Keratinocyte (primary cell): ENCODE measurements at regions not wholly inside any gene's neighbourhood (a gene's known extent, or its start where the extent isn't known, plus 50 kb on each side); places are given as distances from the start of the nearest gene placed in this dataset.

Source experiments
- DNase-seq: peaks from one replicate; pipeline ENCODE4 v3.0.0-alpha.2; 2011; ENCODE audit warnings: low read depth, missing footprints, low spot score
- FAIRE-seq: peaks from 2 replicates; lab custom pipeline; 2011; peaks lifted over from hg19 to GRCh38; lab: Jason Lieb, UNC
- H2AFZ ChIP-seq: 2 replicates; pipeline ENCODE4 v1.6.0; 2012; ENCODE audit warnings: low read length, control low read depth, inconsistent platforms; ENCODE audit not compliant: control insufficient read depth
- H3K27ac ChIP-seq: 2 replicates; pipeline ENCODE4 v1.5.1; 2011; ENCODE audit warnings: low read length; ENCODE audit not compliant: control insufficient read depth, insufficient read depth
- H3K27me3 ChIP-seq: 3 replicates; pipeline ENCODE4 v1.6.0; 2011; ENCODE audit warnings: low read length; ENCODE audit not compliant: control insufficient read depth, insufficient read depth; ENCODE audit errors: extremely low read depth
- H3K36me3 ChIP-seq, 2 experiments: 2 replicates in 1 of 2; 3 replicates in 1 of 2; pipeline ENCODE4 v1.5.1; 2011; ENCODE audit warnings: low read length in 2 of 2, mild to moderate bottlenecking in 1 of 2; ENCODE audit not compliant: control insufficient read depth in 2 of 2, insufficient read depth in 2 of 2; ENCODE audit errors: extremely low read depth in 1 of 2
- H3K4me1 ChIP-seq: 3 replicates; pipeline ENCODE4 v1.5.1; 2011; ENCODE audit warnings: low read length; ENCODE audit not compliant: control insufficient read depth, insufficient read depth; ENCODE audit errors: extremely low read depth
- H3K4me2 ChIP-seq: 3 replicates; pipeline ENCODE4 v1.6.0; 2011; ENCODE audit warnings: low read depth, low read length; ENCODE audit not compliant: control insufficient read depth, insufficient read depth; ENCODE audit errors: extremely low read depth
- H3K4me3 ChIP-seq, 3 experiments: fragments of 200-600 bp in 1 of 3; sonication (generic) in 1 of 3; 2 replicates in 2 of 3; 3 replicates in 1 of 3; pipeline ENCODE4 v1.5.1; 2011 to 2016; ENCODE audit warnings: low read length in 3 of 3, mild to moderate bottlenecking in 3 of 3, control low read depth in 2 of 3, inconsistent platforms in 1 of 3, low read depth in 1 of 3, mixed read lengths in 1 of 3, mixed run types in 1 of 3, moderate library complexity in 1 of 3; ENCODE audit not compliant: control insufficient read depth in 2 of 3, insufficient read depth in 2 of 3; ENCODE audit errors: extremely low read depth in 1 of 3
- H3K79me2 ChIP-seq: 2 replicates; pipeline ENCODE4 v1.6.0; 2012; ENCODE audit warnings: low read length; ENCODE audit not compliant: control insufficient read depth, insufficient read depth
- H3K9ac ChIP-seq: 3 replicates; pipeline ENCODE4 v1.6.0; 2011; ENCODE audit warnings: low read length; ENCODE audit not compliant: control insufficient read depth, insufficient read depth; ENCODE audit errors: extremely low read depth
- H3K9me1 ChIP-seq: 3 replicates; pipeline ENCODE4 v1.6.0; 2011; ENCODE audit warnings: low read length; ENCODE audit not compliant: control insufficient read depth, insufficient read depth; ENCODE audit errors: extremely low read depth
- H3K9me3 ChIP-seq: 2 replicates; pipeline ENCODE4 v1.5.1; 2012; ENCODE audit warnings: low read depth, low read length; ENCODE audit not compliant: control insufficient read depth
- H4K20me1 ChIP-seq: 3 replicates; pipeline ENCODE4 v1.6.0; 2011; ENCODE audit warnings: low read length; ENCODE audit not compliant: control insufficient read depth, insufficient read depth; ENCODE audit errors: extremely low read depth
- EZH2 ChIP-seq: IDR thresholded peaks from one replicate; pipeline ENCODE4 v1.6.1; 2012; ENCODE audit warnings: inconsistent platforms, mild to moderate bottlenecking, low read length, moderate library complexity
- dilution Hi-C: fragments of 300-500 bp; cut with MboI; formaldehyde crosslinking; loops from one replicate; pipeline ENCODE4 v1.7.0; 2020; ENCODE audit warnings: low sequenced_read_pairs; ENCODE audit not compliant: extremely low pct_ligation_motif_present
- TF ChIP-seq, protein P1 (sequence below), 3 experiments: IDR thresholded peaks in 1 of 3; conservative IDR thresholded peaks in 1 of 3; optimal IDR thresholded peaks in 1 of 3; 2 replicates in 2 of 3; 3 replicates in 1 of 3; pipeline versions ENCODE3 to v1.5.1; 2011; ENCODE audit warnings: low read length in 3 of 3, mild to moderate bottlenecking in 3 of 3, moderate library complexity in 2 of 3, control low read depth in 1 of 3, inconsistent platforms in 1 of 3; ENCODE audit not compliant: insufficient read depth in 2 of 3; ENCODE audit errors: extremely low read depth in 1 of 3

DNA sequence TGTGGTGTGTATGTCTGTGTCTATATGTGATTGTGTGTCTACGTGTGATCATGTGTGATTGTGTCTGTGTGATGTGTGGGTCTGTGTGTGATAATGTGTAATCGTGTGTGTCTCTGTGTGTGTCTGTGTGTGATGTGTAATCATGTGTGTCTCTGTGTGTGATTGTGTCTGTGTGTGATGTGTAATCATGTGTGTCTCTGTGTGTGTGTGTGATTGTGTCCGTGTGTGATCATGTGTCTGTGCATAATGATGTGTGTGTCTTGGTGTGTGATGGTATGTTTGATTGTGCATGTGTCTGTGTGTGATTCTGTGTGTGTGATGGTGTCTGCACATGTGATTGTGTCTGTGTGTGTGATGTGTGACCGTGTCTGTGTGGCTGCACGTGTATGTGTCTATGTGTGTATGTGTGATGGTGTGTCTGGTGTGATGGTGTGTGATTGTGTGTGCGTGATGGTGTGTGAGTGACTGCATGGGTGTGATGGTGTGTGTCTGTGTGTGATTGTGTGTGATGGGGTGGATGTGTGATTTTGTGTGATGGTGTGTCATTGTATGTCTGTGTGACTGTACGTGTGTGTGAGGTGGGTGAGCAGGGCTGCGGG, 78.9 kb downstream of the RTP5 start:
- dilution Hi-C loops = no loop called here
- FAIRE-seq = no peak
- TF ChIP-seq EZH2 = no peak
- TF ChIP-seq, protein P1, sequence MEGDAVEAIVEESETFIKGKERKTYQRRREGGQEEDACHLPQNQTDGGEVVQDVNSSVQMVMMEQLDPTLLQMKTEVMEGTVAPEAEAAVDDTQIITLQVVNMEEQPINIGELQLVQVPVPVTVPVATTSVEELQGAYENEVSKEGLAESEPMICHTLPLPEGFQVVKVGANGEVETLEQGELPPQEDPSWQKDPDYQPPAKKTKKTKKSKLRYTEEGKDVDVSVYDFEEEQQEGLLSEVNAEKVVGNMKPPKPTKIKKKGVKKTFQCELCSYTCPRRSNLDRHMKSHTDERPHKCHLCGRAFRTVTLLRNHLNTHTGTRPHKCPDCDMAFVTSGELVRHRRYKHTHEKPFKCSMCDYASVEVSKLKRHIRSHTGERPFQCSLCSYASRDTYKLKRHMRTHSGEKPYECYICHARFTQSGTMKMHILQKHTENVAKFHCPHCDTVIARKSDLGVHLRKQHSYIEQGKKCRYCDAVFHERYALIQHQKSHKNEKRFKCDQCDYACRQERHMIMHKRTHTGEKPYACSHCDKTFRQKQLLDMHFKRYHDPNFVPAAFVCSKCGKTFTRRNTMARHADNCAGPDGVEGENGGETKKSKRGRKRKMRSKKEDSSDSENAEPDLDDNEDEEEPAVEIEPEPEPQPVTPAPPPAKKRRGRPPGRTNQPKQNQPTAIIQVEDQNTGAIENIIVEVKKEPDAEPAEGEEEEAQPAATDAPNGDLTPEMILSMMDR (optimal IDR thresholded peaks at IDR 0.05 in 1 of 3, IDR thresholded peaks at IDR 0.05 in 1 of 3, conservative IDR thresholded peaks at IDR 0.05 in 1 of 3; ENCODE audit: extremely low read depth in 1 of 3, insufficient read depth in 2 of 3, low read length in 3 of 3) = no peak

DNA sequence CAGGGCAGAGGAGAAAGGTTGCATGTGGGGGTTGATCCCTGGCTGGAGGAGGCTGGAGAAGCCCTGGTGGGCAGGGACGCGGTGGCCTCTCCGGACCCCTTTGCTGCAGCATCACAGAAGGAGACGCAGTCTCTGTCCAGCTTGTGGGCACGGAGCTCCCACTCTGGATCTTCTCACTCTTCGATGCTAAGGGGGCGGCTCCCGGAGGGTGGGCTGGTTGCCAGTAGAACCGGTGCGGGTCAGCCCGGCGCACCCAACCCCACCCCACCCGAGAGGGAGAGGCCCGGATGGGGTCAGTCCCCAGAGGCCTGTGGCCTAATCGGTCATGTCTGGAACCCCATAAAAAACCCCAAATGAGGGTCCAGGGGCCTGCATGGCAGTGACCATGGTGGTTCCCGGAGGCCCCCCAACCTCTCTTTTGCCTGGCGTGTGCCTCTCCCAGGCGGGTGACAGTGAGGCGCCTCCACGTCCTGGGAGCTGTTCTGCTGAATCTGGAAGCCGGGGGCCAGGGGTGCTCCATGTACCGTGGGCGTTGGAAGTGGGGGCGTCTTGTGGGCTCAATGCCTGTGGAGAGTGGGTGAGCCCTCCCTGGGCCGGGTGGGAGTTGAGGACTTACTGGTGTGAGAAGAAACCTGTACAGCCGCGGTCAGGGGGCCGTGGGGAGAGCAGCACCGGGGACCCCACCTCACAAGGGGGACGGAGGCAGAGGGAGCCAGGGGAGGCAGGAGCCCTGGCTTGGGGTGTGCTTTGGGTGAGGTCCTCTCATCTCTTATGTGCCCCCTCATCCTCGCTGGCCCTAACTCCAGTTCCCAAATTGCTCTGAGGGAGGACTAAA, 79.6 kb downstream of the RTP5 start:
- no peaks in the 10 kb centered on the region for H3K4me1 ChIP-seq
- H3K9me1 ChIP-seq = no peaks in the 10 kb centered on the region
- H3K4me2 ChIP-seq = no peak overlapping the region
- H3K9me3 ChIP-seq = no peaks in the 10 kb centered on the region
- no peaks in the 10 kb centered on the region for H3K27me3 ChIP-seq
- H2AFZ ChIP-seq = no peak overlapping the region
- dilution Hi-C loops = no loop called here
- TF ChIP-seq EZH2 = no peak
- TF ChIP-seq, protein P1 (optimal IDR thresholded peaks at IDR 0.05 in 1 of 3, IDR thresholded peaks at IDR 0.05 in 1 of 3, conservative IDR thresholded peaks at IDR 0.05 in 1 of 3; ENCODE audit: extremely low read depth in 1 of 3, insufficient read depth in 2 of 3, low read length in 3 of 3) = no peak
- H3K9ac ChIP-seq = no peak overlapping the region
- no peaks in the 10 kb centered on the region for H3K79me2 ChIP-seq
- H4K20me1 ChIP-seq = no peaks in the 10 kb centered on the region
- H3K36me3 ChIP-seq = no peaks in the 10 kb centered on the region
- DNase-seq (no peak), FAIRE-seq (no peak)
- no peak overlapping the region for H3K27ac ChIP-seq
- H3K4me3 ChIP-seq = no peak overlapping the region

More for the DNA sequence above, 78.9 kb downstream of the RTP5 start:
- H3K9ac ChIP-seq = no peak overlapping the region
- no peak overlapping the region for H3K4me3 ChIP-seq
- H3K9me1 ChIP-seq = no peaks in the 10 kb centered on the region
- H2AFZ ChIP-seq = no peak overlapping the region
- H3K4me2 ChIP-seq = no peak overlapping the region
- H3K4me1 ChIP-seq = no peaks in the 10 kb centered on the region
- H3K9me3 ChIP-seq = no peaks in the 10 kb centered on the region
- H3K79me2 ChIP-seq = no peaks in the 10 kb centered on the region
- no peak for DNase-seq
- no peaks in the 10 kb centered on the region for H3K36me3 ChIP-seq
- no peaks in the 10 kb centered on the region for H4K20me1 ChIP-seq
- H3K27me3 ChIP-seq = no peaks in the 10 kb centered on the region
- no peak overlapping the region for H3K27ac ChIP-seq
